OCI-LY3 (cell line): ENCODE measurements at regions not wholly inside any gene's neighbourhood (a gene's known extent, or its start where the extent isn't known, plus 50 kb on each side); places are given as distances from the start of the nearest gene placed in this dataset.

Experiments used
- CTCF ChIP-seq: fragments of 200-600, 300-600 bp; sonication (generic); IDR thresholded peaks from 2 replicates; pipeline ENCODE4 v1.5.1; 2014; ENCODE audit warnings: antibody characterized with exemption, low read length, low read depth
- EZH2phosphoT487 ChIP-seq: fragments of 200-600 bp; shearing (Covaris generic); IDR thresholded peaks from 2 replicates; pipeline ENCODE4 v1.6.1; 2018; ENCODE audit warnings: antibody characterized with exemption, mixed run types, low read depth

- TF ChIP-seq CTCF (no peak), EZH2phosphoT487 (no peak)
Observed at GRCh38 chr12:30874455-30875321, 51.9 kb upstream of the TSPAN11 start.
